HG02840 (cell line): ENCODE measurements at regions not wholly inside any gene's neighbourhood (a gene's known extent, or its start where the extent isn't known, plus 50 kb on each side); places are given as distances from the start of the nearest gene placed in this dataset.

ENCODE experiments used
- ATAC-seq: cut with Tn5 transposase; IDR thresholded peaks from one replicate; pipeline ENCODE4 v1.9.1; 2021; ENCODE audit warnings: mild to moderate bottlenecking, moderate library complexity, moderate number of reproducible peaks; ENCODE audit not compliant: unreplicated experiment, low FRiP score

DNA sequence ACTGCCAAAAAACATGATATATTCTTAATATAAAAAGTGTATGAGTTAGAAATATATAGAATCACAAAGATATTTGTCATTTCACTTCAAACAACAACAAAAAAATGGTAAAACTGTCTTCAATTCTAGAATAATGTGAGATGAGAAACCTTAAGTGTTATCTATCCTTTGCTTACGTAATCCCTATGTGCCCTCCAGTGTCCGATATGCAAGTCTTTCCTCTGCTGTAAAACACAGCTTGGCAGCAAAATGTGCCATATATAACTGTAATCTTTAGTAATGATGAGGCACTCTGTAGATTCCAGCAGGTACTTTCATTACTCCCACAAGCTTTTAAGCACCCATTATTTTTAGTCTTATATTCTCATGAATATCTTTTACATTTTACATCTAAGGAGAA lies 555.1 kb upstream of the FRG1 start:
- no peak for ATAC-seq

DNA sequence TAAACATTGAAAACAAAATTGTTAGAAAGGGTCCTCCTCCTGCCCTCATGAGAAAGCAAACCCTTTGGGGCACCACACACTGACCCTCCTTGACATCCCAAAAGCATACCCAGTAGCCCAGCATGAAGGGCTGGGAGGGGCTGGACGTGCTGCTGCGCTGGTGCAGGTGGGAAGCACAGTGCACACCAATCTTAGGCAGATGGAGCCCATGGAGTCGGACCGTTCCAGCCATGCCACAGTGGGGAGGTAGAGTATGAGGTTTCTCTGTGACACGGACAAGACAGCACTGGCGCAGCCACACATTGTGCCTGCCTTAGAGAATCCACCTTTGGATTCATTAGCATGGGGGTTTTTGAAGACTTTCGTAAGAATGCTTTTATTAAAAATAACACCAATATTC lies 544.2 kb upstream of the FRG1 start:
- no peak for ATAC-seq

DNA sequence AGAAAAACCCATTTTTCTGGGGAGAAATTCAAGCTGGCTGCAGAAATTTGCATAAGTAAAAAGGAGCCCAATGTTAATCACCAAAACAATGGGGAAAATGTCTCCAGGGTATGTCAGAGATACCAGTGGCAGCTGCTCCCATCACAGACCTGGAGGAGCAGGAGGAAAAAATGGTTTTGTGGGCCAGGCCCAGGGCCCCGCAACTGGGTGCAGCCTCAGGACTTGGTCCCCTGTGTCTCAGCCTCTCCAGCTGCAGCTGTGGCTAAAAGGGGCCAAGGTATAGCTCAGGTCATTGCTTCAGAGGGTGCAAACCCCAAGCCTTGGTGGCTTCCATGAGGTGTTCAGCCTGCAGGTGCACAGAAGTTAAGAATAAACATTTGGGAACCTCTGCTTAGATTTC lies 536.4 kb upstream of the FRG1 start:
- no peak for ATAC-seq

- ATAC-seq, result no peak
These were observed 531.5 kb upstream of the FRG1 start for GRCh38 chr4:189409158-189409557.

DNA sequence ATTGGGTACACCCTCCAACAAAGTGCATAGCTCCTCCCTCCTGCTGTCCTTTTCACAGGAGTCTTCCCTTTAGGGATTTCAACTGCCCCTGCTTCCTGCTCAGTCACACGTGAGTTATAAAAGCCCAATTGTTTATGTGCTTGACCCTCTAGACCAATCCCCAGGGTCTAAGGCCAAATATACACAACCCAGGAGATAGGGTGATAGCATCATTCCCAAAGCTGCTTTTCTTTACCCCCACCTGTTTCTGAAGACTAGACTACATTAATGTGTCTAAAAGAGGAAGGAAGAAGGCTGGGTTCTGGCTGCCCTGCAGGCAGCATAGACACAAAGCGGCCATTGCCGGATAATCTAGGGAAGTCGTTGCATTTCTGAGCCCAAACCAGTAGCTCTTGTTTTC lies 526.7 kb upstream of the FRG1 start:
- no peak for ATAC-seq

DNA sequence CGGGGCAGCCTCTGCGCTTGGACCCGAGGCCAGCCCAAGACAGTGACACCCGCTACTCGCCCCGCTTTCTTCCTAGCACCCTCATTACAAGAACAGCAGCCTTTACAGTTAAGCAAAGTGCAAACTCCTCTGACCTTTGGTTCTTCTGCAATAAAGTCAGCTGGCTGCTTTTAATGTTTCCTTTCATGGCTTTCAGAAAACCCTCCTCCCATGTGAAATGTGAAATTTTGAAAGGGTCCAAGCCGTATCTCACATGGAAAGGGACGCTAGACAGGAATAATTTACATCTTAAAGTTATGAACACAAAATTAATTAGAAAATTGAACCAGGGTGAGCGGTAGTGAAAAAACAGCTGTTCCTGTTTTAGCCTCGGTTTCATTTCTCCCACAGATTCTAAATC lies 520.1 kb upstream of the FRG1 start:
- no peak for ATAC-seq

- ATAC-seq, result no peak
These were observed 504.5 kb upstream of the FRG1 start for GRCh38 chr4:189436207-189436606.

GRCh38 chr4:189440716-189441115 lies 500.0 kb upstream of the FRG1 start:
- no peak for ATAC-seq

- ATAC-seq, result no peak
These were observed 497.3 kb upstream of the FRG1 start for GRCh38 chr4:189443341-189443740.

GRCh38 chr4:189445613-189446012 lies 495.1 kb upstream of the FRG1 start:
- no peak for ATAC-seq

GRCh38 chr4:189463734-189464133 lies 476.9 kb upstream of the FRG1 start:
- ATAC-seq, result no peak

- ATAC-seq, result no peak
These were observed 446.3 kb upstream of the FRG1 start for GRCh38 chr4:189494407-189494806.

DNA sequence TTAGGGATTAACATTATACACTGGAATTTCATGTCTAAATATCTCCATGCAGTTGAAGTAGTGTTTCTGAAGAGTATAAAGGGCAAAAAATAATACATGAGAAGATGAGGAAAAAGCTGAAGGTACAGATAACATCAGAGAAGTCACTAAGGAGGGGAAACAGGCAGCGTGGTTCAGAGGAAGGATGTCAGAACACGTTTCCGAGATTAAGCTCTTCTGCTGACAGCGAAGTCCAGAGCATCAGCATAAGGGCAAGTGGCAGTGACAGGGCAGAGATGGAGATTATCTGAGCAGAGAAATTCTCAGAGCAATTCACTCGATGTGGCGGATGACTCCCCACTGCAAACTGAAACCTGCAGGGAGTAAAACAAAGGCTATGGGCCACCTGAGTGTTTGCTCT lies 443.2 kb upstream of the FRG1 start:
- no peak for ATAC-seq

DNA sequence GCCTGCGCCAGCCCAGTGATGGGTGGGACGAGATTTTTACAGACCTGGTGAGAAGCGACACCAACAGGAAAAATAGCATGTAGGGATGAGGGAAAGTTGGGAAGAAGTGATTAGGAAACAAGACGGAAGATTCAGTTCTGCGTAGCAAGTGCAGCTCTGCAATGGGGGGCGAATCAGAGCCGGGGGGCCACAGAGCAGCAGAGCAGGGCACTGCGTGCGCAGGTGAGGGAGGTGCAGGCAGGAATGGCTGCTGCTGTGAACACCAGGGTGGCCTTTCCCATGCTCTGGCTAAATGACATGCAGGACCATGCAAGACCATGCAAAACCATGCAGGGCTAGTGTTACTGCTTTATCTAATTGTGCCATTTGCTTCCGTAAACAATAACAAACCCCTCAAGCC lies 442.7 kb upstream of the FRG1 start:
- ATAC-seq, result no peak

DNA sequence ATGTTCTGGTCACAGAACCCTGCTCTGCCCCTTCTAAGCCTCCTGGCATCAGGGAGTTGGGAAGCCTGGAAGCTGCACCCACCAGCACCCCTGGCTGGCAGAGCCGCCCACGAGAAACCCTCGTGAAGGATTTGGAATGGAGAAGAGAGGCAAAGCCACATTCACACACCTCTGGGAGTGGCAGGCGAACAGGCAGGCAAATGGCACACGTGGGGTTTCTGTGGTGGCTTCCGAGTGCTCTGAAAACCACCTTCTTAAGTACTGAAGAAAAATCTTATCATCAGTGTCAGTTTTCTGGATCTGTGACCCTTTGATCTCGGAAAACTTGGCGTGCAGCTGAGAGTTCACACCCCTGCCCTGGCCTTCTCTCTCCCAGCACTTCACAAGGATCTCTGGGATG lies 442.2 kb upstream of the FRG1 start:
- no peak for ATAC-seq

DNA sequence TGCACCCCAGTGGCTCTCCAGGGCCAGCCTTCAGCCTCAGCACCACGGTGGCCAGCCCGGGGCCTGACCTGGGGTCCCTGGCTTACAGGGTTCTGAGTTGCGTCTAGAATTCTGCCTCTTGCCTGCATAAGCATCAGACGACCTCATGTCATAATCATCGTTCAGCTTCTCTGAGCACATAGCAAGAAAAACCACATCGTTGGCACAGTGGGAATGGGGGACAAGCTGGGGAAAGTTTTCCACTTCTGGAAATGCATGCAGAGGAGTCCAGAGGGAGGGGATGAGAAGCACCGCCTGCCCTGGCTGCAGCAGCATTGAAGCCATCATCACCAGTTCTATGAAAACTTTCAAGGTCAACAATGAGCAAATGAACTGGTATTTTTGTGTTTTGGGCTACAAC lies 441.0 kb upstream of the FRG1 start:
- no peak for ATAC-seq

DNA sequence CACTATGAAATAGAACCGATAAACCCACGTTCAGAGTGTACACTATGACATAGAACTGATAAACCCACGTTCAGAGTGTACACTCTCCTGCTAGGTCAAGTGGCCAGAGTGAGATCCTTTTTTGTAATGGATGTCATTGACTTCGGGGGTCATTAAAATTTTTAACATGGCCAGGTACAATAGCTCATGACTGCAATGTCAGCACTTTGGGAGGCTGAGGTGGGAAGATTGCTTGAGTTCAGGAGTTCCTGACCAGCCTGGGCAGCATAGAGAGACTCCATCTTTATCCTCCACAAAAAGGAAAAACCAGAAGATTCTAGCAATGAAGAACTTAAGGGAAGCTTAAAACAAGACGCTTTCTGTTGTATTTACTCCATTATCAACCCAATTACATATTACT lies 439.7 kb upstream of the FRG1 start:
- no peak for ATAC-seq

DNA sequence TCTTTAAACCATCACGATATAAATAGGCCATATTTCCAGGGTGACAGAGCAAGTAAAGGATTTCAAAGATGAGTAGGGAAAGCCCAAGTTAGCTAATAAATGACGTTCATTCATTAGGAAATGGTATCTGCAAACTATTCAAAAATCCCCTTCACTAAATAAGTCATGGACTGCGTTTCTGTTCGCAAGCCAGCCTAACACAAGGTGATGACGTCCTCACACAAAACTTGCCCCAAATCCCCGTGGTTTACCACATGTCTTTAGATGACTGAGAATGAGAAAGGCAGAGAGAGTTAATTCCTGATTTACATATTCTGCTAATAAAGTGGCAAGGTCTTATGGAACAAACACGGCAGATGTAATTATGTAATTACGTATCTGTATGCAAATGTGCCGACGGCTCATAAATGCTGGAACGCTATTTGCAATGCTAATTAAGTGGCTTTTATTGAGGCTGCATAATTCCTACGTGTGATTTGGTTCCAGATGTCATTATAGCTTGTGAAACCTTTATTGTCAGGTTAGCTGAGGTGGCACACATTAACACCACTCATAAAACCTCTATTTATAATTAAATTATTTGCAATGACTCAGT lies 437.7 kb upstream of the FRG1 start:
- no peak for ATAC-seq

DNA sequence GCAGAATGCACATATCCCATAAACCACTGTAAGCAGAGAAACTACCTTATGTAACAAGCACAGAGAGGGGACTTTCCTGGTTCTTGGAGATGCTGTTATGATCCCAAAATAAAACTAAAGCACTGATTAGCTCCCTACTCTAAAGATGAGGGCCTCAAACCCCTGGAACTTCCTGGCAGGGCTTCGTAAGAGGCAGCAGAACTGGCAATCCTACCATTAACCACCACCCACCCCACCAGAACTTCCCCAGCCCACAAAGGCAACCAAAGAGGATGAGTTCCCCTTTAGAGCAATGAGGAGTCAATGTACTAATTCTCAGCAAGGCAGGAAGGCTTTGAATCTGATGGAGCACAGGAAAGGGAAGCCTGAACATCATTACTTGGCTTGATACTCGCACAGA lies 436.5 kb upstream of the FRG1 start:
- no peak for ATAC-seq

- no peak for ATAC-seq
These were observed 435.3 kb upstream of the FRG1 start for GRCh38 chr4:189505380-189505779.

- ATAC-seq, result no peak
These were observed 434.6 kb upstream of the FRG1 start for GRCh38 chr4:189506080-189506479.

DNA sequence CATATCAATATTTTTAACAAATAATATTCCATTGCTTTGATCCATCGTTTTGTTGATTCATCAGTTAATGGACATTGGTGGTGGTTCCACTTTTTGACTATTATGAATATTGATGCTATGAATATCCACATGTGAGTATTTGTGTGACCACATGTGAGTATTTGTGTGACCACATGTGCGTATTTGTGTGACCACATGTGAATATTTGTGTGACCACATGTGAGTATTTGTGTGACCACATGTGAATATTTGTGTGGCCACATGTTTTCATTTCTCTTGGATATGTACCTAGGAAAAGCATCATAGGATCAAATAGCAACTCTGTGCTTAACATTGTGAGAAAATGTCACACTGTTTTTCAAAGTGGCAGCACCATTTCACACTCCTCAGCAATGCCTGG lies 433.6 kb upstream of the FRG1 start:
- ATAC-seq, result no peak

DNA sequence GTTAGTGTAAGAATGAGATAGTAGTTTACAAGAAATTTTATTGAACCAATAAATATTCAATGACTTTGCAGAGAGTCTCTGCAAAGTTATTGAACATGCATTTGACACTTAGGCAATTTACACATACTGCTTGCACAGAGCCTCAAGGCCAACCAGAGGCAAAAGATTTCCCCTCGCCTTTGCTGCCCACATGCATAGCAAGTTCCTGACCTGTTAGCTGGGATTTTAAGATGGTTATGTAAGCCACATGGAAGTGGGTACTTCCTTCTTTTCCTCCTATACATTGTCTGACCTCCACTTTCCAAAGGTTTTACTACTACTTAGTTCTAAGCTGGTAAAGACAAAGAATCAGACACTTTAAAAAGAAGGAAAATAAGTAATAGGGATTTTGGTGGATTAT lies 430.1 kb upstream of the FRG1 start:
- ATAC-seq, result no peak
